Spleen (tissue), 7 donors: ENCODE measurements at regions not wholly inside any gene's neighbourhood (a gene's known extent, or its start where the extent isn't known, plus 50 kb on each side); places are given as distances from the start of the nearest gene placed in this dataset.

Source experiments
- CTCF ChIP-seq, 11 experiments: fragments of 200-600 bp in 7 of 11; fragments of 450-650 bp in 4 of 11; sonication (generic) in 4 of 11; IDR thresholded peaks in 8 of 11; conservative IDR thresholded peaks in 3 of 11; 1 replicate in 7 of 11; 2 replicates in 4 of 11; pipeline versions ENCODE4 v1.4.0 to v1.8.0; 2016 to 2021; ENCODE audit warnings: antibody characterized with exemption in 11 of 11, inconsistent platforms in 4 of 11, mild to moderate bottlenecking in 1 of 11
- POLR2AphosphoS5 ChIP-seq, 3 donors: sonication (generic); formaldehyde crosslinking; IDR thresholded peaks; one replicate each; pipeline ENCODE4 v1.5.1; 2017; ENCODE audit warnings: antibody characterized with exemption in 3 of 3
- donor health status: DM: no; HTN: no; CAD: no; lungs with moderate emphysema.
- donor health status: DM: no; HTN: no; CAD: no.
- donor health status: DM: no; HTN: no; CAD: no.

GRCh38 chr1:222930070-222930469, 115.2 kb downstream of the DISP1 start:
- TF ChIP-seq CTCF (IDR thresholded peaks at IDR 0.05 in 8 of 11, conservative IDR thresholded peaks at IDR 0.05 in 3 of 11) (no peak), POLR2AphosphoS5 (IDR thresholded peaks at IDR 0.05) (no peak)
